Activated T-helper 2 cell treated with anti-CD3 and anti-CD28 coated beads, Interferon-gamma antibody, Interleukin-2, Interleukin-4, amounts not matched to agents 10 μg/mL and 5 μg/mL and 100 μg/mL, durations not matched to agents 14 hours and 24 hours and 36 hours (primary cell): ENCODE measurements at regions not wholly inside any gene's neighbourhood (a gene's known extent, or its start where the extent isn't known, plus 50 kb on each side); places are given as distances from the start of the nearest gene placed in this dataset.

ENCODE experiments used
- DNase-seq: peaks from one replicate; pipeline ENCODE4 v3.0.0; 2021; ENCODE audit warnings: low spot score
- H3K27ac Mint-ChIP-seq: one replicate; pipeline ENCODE4 v1.8.0; 2021; ENCODE audit warnings: mixed read lengths
- H3K27me3 Mint-ChIP-seq: one replicate; pipeline ENCODE4 v1.8.0; 2021; ENCODE audit warnings: low read depth, mixed read lengths
- H3K36me3 Mint-ChIP-seq: one replicate; pipeline ENCODE4 v1.8.0; 2021; ENCODE audit warnings: low read depth, mixed read lengths
- H3K4me1 Mint-ChIP-seq: one replicate; pipeline ENCODE4 v1.8.0; 2021; ENCODE audit warnings: low read depth, mixed read lengths
- H3K4me3 Mint-ChIP-seq: one replicate; pipeline ENCODE4 v1.8.0; 2021; ENCODE audit warnings: low read depth, mild to moderate bottlenecking, moderate library complexity, mixed read lengths
- H3K9me3 Mint-ChIP-seq: one replicate; pipeline ENCODE4 v1.8.0; 2021; ENCODE audit warnings: mixed read lengths
- intact Hi-C: fragments of 100-400 bp; cut with micrococcal nuclease; formaldehyde crosslinking; loops from one replicate; pipeline ENCODE4 v1.15.1; 2023

DNA sequence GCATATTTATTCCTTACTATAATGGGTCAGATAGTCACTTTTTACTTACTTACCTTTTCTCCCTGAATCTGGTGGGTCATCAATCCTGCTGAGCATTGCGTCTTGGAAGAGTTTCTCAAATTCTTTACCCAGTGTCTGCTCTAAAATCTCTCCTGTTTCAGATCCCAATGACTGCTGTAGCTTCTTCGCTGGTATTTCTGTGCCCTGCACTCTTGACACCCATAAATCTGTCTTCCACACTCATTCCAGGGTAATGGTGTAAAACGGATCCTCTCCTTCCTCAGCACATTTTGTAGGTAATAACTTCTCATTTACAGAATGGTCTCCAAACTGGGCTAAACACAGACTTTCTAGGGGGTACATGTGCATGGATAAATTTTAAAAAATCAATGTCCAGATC is 407.4 kb downstream of the DMAC1 start:
- H3K4me3 Mint-ChIP-seq = no peak overlapping the region
- H3K36me3 Mint-ChIP-seq = no peaks in the 10 kb centered on the region
- H3K9me3 Mint-ChIP-seq = no peaks in the 10 kb centered on the region
- DNase-seq = no peak
- no peaks in the 10 kb centered on the region for H3K4me1 Mint-ChIP-seq
- peaks cover 31% of the 10 kb centered on the region for H3K27me3 Mint-ChIP-seq
- H3K27ac Mint-ChIP-seq = no peak overlapping the region
- intact Hi-C loops = no loop called here

DNA sequence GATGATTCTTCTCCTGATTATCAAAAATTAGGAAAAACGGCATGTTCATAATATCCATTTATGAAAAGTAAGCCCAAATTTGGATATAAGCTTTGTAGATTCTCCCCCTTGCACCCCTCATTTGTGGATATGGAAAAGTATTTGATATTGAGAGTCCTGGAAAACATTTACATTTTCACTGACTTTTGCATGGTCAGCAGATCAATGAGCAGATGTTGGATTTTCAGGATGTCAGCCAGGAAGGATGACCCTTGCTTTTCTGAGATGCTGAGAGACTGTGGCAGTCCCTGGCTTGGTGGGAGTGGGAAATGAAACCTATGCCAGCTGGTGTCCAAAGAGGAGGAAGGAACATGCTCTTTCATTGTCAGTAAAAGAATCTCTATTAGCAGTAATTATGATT is 410.8 kb downstream of the DMAC1 start:
- H3K4me1 Mint-ChIP-seq = no peaks in the 10 kb centered on the region
- intact Hi-C loops = no loop called here
- H3K27ac Mint-ChIP-seq = no peak overlapping the region
- DNase-seq = no peak
- H3K27me3 Mint-ChIP-seq = peaks cover 22% of the 10 kb centered on the region
- H3K4me3 Mint-ChIP-seq = no peak overlapping the region
- H3K9me3 Mint-ChIP-seq = no peaks in the 10 kb centered on the region
- no peaks in the 10 kb centered on the region for H3K36me3 Mint-ChIP-seq

DNA sequence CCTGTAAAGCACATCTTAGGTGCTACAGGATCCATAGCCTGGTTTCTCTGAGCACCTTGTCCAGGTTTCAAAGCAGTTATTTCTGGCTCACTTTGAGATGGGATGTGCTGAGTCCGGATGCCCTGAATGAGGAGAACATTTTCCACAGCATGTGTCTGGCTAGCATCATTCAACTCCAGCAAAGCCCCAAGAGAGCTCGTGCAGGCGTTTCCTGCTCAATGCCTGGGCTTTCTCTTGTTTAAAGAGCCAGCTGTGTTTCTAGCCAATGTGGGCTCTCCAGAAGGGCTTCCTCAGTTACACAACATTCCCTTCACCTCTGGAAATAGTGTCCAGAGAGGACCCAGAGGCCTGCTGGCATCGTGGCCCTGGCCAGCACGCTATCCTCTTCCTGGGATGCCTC is 411.7 kb downstream of the DMAC1 start:
- H3K4me3 Mint-ChIP-seq = no peak overlapping the region
- no peaks in the 10 kb centered on the region for H3K4me1 Mint-ChIP-seq
- H3K27me3 Mint-ChIP-seq = peaks cover 21% of the 10 kb centered on the region
- intact Hi-C loops = no loop called here
- DNase-seq = no peak
- H3K27ac Mint-ChIP-seq = no peak overlapping the region
- no peaks in the 10 kb centered on the region for H3K36me3 Mint-ChIP-seq
- H3K9me3 Mint-ChIP-seq = no peaks in the 10 kb centered on the region

DNA sequence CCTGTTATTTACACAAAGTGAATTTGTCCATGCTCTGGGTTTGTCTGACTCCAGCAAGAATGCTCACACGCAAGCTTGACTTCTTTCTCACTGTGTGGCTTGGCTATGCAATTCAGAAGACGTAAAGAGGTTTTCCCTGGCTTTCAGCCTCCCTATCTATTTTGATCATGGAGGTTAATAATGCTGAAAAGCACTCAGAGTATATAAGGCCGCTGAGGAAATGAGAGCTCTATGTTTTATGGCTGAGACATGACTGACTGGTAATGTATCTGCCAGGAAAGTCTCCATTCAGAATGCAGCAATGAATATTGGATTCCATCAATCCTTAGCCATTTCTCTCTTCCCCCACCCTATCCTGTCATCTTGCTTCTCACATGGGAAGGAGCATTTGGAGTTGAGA is 417.3 kb downstream of the DMAC1 start:
- H3K4me3 Mint-ChIP-seq = no peak overlapping the region
- peaks cover 11% of the 10 kb centered on the region for H3K27me3 Mint-ChIP-seq
- DNase-seq = no peak
- intact Hi-C loops = no loop called here
- H3K36me3 Mint-ChIP-seq = no peaks in the 10 kb centered on the region
- H3K27ac Mint-ChIP-seq = no peak overlapping the region
- no peaks in the 10 kb centered on the region for H3K9me3 Mint-ChIP-seq
- H3K4me1 Mint-ChIP-seq = no peaks in the 10 kb centered on the region

DNA sequence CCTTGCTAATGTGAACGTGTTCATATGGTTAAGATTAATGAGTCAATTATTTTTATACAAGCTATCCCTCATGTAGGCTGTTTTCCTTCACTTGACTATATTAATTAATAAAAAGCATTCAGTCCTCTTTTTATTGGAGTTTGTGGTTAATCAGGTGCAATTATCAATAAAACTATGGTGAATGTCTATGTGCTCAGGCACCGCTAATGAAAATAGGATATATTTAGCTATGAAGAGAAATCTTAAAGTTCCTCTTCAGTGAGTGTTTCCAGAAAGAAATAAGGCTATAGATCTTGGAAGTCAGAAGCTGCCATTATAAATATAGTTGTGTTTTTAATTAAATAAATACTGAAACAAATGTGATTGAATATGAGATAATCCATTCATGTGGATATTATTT is 422.1 kb downstream of the DMAC1 start:
- intact Hi-C loops = no loop called here
- Mint-ChIP-seq H3K27me3 (peaks cover 8% of the 10 kb centered on the region), H3K9me3 (no peaks in the 10 kb centered on the region), H3K4me1 (no peaks in the 10 kb centered on the region), H3K4me3 (no peak overlapping the region), H3K36me3 (no peaks in the 10 kb centered on the region), H3K27ac (no peak overlapping the region)
- no peak for DNase-seq

DNA sequence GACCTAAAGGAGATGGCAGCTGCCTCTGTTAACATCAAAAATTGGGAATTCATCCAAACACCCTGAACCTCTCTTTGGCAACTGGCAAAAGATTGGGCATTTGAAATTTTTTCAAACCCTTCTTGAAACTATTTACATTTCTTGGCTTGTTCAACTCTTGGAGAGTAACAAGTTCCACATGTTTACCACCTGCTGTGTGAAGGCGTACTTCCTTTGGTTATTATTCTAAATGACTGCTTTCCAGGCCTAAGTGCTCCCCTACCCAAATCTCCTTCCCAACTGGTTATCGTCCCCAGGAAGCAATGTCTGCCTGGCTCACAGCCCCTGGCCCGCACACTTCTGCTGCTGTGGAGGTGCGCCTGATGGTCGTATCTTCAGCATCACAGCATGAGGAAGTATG is 422.7 kb downstream of the DMAC1 start:
- no peak for DNase-seq
- H3K4me3 Mint-ChIP-seq = no peak overlapping the region
- intact Hi-C loops = no loop called here
- no peaks in the 10 kb centered on the region for H3K9me3 Mint-ChIP-seq
- H3K4me1 Mint-ChIP-seq = no peaks in the 10 kb centered on the region
- H3K36me3 Mint-ChIP-seq = no peaks in the 10 kb centered on the region
- H3K27me3 Mint-ChIP-seq = peaks cover 8% of the 10 kb centered on the region
- H3K27ac Mint-ChIP-seq = no peak overlapping the region

DNA sequence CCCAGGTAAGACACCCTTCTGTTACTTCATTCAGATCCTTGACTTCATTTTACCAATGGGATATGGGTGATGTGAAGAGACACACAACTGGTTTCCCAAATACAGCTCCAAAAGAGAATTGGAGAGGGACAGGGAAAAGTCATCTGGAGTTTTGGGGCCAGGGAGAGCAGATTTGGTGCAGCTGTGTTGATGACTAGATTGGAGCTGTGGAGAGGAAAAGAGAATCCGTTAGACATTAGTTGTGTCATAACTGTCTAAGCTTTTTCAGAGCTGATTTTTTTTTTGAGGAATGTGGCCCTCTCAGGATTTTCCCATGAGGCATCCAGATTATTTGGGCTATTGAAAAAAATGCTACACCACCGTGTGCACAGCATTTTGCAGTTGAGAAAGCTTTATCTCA is 423.4 kb downstream of the DMAC1 start:
- Mint-ChIP-seq H3K27me3 (peaks cover 8% of the 10 kb centered on the region), H3K36me3 (no peaks in the 10 kb centered on the region), H3K4me3 (no peak overlapping the region), H3K9me3 (no peaks in the 10 kb centered on the region), H3K4me1 (no peaks in the 10 kb centered on the region), H3K27ac (no peak overlapping the region)
- intact Hi-C loops = no loop called here
- no peak for DNase-seq

DNA sequence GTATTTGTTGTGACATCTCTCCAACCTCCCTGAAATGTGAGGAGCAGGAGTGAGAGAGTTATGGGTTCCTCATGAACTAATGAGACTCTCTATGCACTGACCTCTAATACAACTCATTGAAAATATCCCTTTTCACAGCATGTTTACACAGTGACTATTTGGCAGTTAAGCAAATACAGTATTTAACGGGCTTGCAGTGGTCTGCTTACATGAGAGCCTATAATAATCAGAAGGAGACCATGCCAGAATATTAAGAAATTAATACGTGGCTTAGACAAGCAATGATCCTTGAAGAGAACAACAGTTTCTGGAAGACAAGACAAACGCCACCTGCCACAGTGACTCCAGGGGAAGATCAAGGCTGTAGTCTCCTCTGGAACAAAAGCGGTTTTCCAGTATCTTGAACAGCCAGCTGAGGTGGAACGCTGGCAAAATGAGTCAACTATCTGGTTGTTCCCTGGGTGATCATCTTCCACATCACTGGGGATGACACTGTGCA is 424.5 kb downstream of the DMAC1 start:
- H3K4me1 Mint-ChIP-seq = no peaks in the 10 kb centered on the region
- H3K27me3 Mint-ChIP-seq = peaks cover 8% of the 10 kb centered on the region
- DNase-seq = no peak
- no peaks in the 10 kb centered on the region for H3K36me3 Mint-ChIP-seq
- H3K27ac Mint-ChIP-seq = no peak overlapping the region
- no peaks in the 10 kb centered on the region for H3K9me3 Mint-ChIP-seq
- no peak overlapping the region for H3K4me3 Mint-ChIP-seq
- intact Hi-C loops = no loop called here

DNA sequence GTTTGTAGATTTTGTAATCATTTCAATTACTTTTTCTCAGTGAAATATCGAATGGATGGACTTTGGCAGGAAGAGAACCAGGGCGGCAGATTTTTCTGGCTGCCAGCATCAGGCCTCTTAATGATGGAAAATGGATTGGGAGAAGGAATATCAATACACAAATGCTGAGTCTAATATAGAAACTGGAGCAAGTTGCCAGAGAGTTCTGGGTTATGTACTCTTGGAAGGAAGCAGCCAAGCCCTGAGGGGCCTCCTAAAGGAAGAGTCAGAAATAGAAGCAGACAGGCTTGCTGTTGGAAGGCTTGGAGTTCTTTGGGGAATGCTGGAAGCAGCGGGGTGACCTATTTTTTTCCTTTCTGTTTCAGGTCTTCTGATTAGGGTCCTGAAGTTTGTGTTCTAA is 428.6 kb downstream of the DMAC1 start:
- Mint-ChIP-seq H3K27me3 (peaks cover 7% of the 10 kb centered on the region), H3K9me3 (no peaks in the 10 kb centered on the region), H3K4me1 (no peaks in the 10 kb centered on the region)

DNA sequence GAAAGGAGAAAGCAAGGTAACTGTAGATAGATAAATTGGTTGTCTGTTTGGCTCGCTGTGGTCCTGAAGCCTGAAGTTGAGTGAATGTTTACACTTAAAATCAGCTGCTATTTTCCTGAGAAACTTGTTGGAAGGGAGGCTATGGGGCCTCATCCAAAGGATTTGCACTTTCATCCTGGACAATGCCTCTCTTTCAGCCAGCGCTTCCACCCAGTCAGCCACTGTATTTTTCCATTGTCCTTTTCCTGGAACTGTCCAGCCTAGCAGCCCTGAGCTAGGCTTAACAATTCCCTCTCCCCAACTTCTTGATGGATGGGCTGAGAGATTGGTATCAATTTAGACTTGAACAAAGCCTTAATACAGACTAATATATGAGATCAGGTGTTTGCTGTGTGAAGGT is 429.2 kb downstream of the DMAC1 start:
- Mint-ChIP-seq H3K9me3 (no peaks in the 10 kb centered on the region), H3K27ac (no peak overlapping the region), H3K36me3 (no peaks in the 10 kb centered on the region), H3K4me3 (no peak overlapping the region), H3K4me1 (no peaks in the 10 kb centered on the region), H3K27me3 (peaks cover 5% of the 10 kb centered on the region)
- intact Hi-C loops = no loop called here
- DNase-seq = no peak

More for the DNA sequence above, 428.6 kb downstream of the DMAC1 start:
- intact Hi-C loops = no loop called here
- no peaks in the 10 kb centered on the region for H3K36me3 Mint-ChIP-seq
- no peak for DNase-seq
- no peak overlapping the region for H3K27ac Mint-ChIP-seq
- no peak overlapping the region for H3K4me3 Mint-ChIP-seq

DNA sequence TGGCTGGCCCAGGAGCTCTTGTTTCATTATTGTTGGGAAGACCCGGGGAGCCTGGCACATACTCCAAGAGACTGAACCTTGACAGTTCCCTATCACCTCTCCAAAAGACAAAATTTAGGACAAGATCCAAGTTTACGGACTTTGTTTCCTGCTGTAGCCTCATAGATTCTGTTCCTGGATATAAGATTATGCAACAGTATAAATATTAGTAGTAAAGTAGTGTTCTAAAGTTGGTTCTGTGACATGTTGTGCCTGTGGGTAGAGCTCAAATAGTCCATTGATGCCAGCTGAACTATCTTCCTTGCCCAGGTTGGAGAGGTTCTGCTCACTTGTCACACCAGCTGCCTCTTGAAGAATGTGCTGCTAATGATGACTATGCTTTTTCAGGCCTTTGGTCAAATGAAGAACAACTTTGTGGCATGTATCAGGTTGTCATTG is 430.2 kb downstream of the DMAC1 start:
- intact Hi-C loops = no loop called here
- Mint-ChIP-seq H3K9me3 (no peaks in the 10 kb centered on the region), H3K4me1 (no peaks in the 10 kb centered on the region), H3K36me3 (no peaks in the 10 kb centered on the region), H3K27me3 (peaks cover 5% of the 10 kb centered on the region), H3K4me3 (no peak overlapping the region), H3K27ac (no peak overlapping the region)
- DNase-seq = no peak

DNA sequence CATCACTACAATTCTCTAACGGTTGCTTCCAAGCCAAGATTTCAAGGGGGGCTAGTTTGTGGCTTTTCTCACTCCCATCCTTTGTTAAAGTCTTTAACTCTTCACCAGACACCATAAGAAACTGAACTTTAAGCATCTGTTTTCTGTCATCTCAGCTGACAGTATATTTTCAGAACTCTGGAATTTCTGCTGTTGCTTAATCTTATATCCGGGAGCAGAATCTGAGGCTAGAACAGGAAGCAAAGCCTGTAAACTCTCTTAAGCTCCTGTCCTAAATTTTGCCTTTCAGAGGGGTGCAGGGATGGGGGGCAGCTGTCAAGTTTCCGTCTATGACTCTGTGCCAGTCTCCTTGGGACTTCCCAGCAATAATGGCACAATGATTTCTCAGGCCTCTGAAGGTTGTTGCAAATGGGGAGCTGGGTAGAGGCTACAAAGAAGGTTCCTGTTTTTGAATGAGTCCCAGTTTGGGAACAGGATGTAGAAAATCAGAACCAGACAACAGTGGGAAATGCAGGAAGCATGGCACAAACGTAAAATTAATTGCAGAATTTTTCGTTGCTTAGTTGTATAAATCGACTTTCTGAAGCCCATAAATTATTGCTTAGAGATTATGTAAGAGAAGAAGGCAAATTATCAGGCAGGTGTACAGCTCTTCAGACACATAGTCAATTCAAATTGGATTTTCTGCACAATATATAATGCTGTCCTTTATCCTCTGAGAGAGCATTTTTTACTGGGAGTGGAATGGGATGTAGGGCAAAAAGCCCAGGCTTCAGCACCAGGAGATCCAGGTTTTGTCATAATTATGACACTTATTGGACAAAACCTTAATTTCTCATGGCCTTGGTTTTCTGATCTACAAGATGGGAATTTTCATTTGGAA is 430.9 kb downstream of the DMAC1 start:
- H3K27ac Mint-ChIP-seq = no peak overlapping the region
- H3K4me1 Mint-ChIP-seq = no peaks in the 10 kb centered on the region
- H3K27me3 Mint-ChIP-seq = peaks cover 5% of the 10 kb centered on the region
- H3K36me3 Mint-ChIP-seq = no peaks in the 10 kb centered on the region
- no peak overlapping the region for H3K4me3 Mint-ChIP-seq
- H3K9me3 Mint-ChIP-seq = no peaks in the 10 kb centered on the region
- intact Hi-C loops = no loop called here
- DNase-seq = no peak

DNA sequence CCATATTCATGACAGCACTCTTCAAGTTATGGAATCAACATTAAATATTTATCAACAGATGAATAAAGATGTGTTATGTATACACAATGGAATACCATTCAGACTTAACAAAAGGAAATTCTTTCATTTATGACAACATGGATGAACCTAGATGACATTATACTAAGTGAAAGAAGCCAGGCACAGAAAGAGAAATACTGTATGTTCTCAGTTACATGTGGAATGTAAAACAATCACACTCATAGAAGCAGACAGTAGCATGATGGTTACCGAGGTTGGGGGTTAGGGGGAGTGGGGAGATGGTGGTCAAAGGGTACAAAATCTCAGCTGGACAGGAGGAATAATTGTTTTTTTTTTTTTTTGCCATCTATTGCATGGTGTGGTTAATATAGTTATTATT is 431.9 kb downstream of the DMAC1 start:
- no peaks in the 10 kb centered on the region for H3K36me3 Mint-ChIP-seq
- no peaks in the 10 kb centered on the region for H3K4me1 Mint-ChIP-seq
- H3K4me3 Mint-ChIP-seq = no peak overlapping the region
- no peak for DNase-seq
- peaks cover 5% of the 10 kb centered on the region for H3K27me3 Mint-ChIP-seq
- intact Hi-C loops = no loop called here
- H3K9me3 Mint-ChIP-seq = no peaks in the 10 kb centered on the region
- H3K27ac Mint-ChIP-seq = no peak overlapping the region
